ENCODE measurements at regions not wholly inside any gene's neighbourhood (a gene's known extent, or its start where the extent isn't known, plus 50 kb on each side); places are given as distances from the start of the nearest gene placed in this dataset.
A peak's percentile ranks its signal among the peaks of the same experiment; 100 is the strongest.

GRCh38 chr2:9703701-9704221, 73.0 kb upstream of the YWHAQ start:
- peak overlapping the region; percentile 37 for H3K27ac Mint-ChIP-seq (ENCODE audit: unreplicated experiment)
- no peaks in the 10 kb centered on the region for H3K27me3 Mint-ChIP-seq (ENCODE audit: unreplicated experiment)
- no peaks in the 10 kb centered on the region for H3K36me3 Mint-ChIP-seq (ENCODE audit: insufficient read depth, unreplicated experiment)
- no peaks in the 10 kb centered on the region for H3K4me1 Mint-ChIP-seq (ENCODE audit: low read depth, unreplicated experiment)
- BruUV-seq (replicated peaks): no TSS peak
- TF ChIP-seq, protein P1, sequence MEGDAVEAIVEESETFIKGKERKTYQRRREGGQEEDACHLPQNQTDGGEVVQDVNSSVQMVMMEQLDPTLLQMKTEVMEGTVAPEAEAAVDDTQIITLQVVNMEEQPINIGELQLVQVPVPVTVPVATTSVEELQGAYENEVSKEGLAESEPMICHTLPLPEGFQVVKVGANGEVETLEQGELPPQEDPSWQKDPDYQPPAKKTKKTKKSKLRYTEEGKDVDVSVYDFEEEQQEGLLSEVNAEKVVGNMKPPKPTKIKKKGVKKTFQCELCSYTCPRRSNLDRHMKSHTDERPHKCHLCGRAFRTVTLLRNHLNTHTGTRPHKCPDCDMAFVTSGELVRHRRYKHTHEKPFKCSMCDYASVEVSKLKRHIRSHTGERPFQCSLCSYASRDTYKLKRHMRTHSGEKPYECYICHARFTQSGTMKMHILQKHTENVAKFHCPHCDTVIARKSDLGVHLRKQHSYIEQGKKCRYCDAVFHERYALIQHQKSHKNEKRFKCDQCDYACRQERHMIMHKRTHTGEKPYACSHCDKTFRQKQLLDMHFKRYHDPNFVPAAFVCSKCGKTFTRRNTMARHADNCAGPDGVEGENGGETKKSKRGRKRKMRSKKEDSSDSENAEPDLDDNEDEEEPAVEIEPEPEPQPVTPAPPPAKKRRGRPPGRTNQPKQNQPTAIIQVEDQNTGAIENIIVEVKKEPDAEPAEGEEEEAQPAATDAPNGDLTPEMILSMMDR (IDR thresholded peaks at IDR 0.05; ENCODE audit: unreplicated experiment): no peak
- CTCF ChIA-PET: interaction anchor here (0.6 to 1.4 kb wide), 2 partner anchors 10 to 1592 kb away, joined by 4 to 5 read pairs; no protein-coding TSS in a partner anchor
- DNase-seq: peak; percentile 64
- peaks cover 5% of the 10 kb centered on the region for H3K9me3 Mint-ChIP-seq (ENCODE audit: low read depth, unreplicated experiment)
- intact Hi-C loops (cut with micrococcal nuclease; ENCODE audit: unreplicated experiment): no loop called here
- H3K4me3 Mint-ChIP-seq (ENCODE audit: low read depth, unreplicated experiment): no peak overlapping the region

- TF ChIP-seq, protein P1 (IDR thresholded peaks at IDR 0.05; ENCODE audit: unreplicated experiment): no peak
- Mint-ChIP-seq H3K27ac (ENCODE audit: unreplicated experiment) (no peak overlapping the region), H3K36me3 (ENCODE audit: insufficient read depth, unreplicated experiment) (no peaks in the 10 kb centered on the region), H3K9me3 (ENCODE audit: low read depth, unreplicated experiment) (peaks cover 5% of the 10 kb centered on the region), H3K4me1 (ENCODE audit: low read depth, unreplicated experiment) (no peaks in the 10 kb centered on the region), H3K4me3 (ENCODE audit: low read depth, unreplicated experiment) (no peak overlapping the region), H3K27me3 (ENCODE audit: unreplicated experiment) (no peaks in the 10 kb centered on the region)
- BruUV-seq (replicated peaks): no TSS peak
- no peak for DNase-seq
- intact Hi-C loops (cut with micrococcal nuclease; ENCODE audit: unreplicated experiment): no loop called here
- CTCF ChIA-PET: no interaction called here
Observed at GRCh38 chr2:9704600-9704999, 73.8 kb upstream of the YWHAQ start.

- TF ChIP-seq, protein P1 (IDR thresholded peaks at IDR 0.05; ENCODE audit: unreplicated experiment): no peak
- CTCF ChIA-PET: no interaction called here
- no peak overlapping the region for H3K27ac Mint-ChIP-seq (ENCODE audit: unreplicated experiment)
- H3K4me3 Mint-ChIP-seq (ENCODE audit: low read depth, unreplicated experiment): no peak overlapping the region
- no TSS peak for BruUV-seq (replicated peaks)
- peaks cover 5% of the 10 kb centered on the region for H3K9me3 Mint-ChIP-seq (ENCODE audit: low read depth, unreplicated experiment)
- H3K27me3 Mint-ChIP-seq (ENCODE audit: unreplicated experiment): no peaks in the 10 kb centered on the region
- no peaks in the 10 kb centered on the region for H3K36me3 Mint-ChIP-seq (ENCODE audit: insufficient read depth, unreplicated experiment)
- no peak for DNase-seq
- H3K4me1 Mint-ChIP-seq (ENCODE audit: low read depth, unreplicated experiment): no peaks in the 10 kb centered on the region
- intact Hi-C loops (cut with micrococcal nuclease; ENCODE audit: unreplicated experiment): no loop called here
Observed at GRCh38 chr2:9705196-9705595, 74.4 kb upstream of the YWHAQ start.

DNA sequence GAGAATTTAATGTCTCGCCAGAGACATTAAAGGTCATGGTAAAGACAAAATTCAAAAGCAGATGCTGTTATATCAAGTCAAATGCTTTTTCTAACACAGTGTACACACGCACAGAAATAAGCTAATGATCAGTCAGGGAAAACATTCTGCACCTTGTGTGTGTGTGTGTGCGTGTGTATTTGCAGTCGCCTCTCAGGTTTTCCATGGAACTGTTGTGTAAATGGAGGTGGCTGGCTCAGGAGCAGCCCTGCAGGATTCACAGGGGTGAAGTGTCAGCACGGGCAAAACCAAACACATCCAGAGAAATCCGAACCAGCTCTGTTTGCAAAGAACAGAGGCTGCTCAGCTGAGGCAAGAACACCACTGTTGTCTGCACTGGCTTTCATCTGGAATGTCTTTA, 76.2 kb upstream of the YWHAQ start:
- Mint-ChIP-seq H3K27me3 (ENCODE audit: unreplicated experiment) (peaks cover 8% of the 10 kb centered on the region), H3K4me3 (ENCODE audit: low read depth, unreplicated experiment) (no peak overlapping the region), H3K36me3 (ENCODE audit: insufficient read depth, unreplicated experiment) (no peaks in the 10 kb centered on the region), H3K9me3 (ENCODE audit: low read depth, unreplicated experiment) (peaks cover 5% of the 10 kb centered on the region), H3K27ac (ENCODE audit: unreplicated experiment) (no peak overlapping the region), H3K4me1 (ENCODE audit: low read depth, unreplicated experiment) (no peaks in the 10 kb centered on the region)
- BruUV-seq (replicated peaks): no TSS peak
- CTCF ChIA-PET: no interaction called here
- DNase-seq: no peak
- intact Hi-C loops (cut with micrococcal nuclease; ENCODE audit: unreplicated experiment): no loop called here
- TF ChIP-seq, protein P1 (IDR thresholded peaks at IDR 0.05; ENCODE audit: unreplicated experiment): no peak

Data from Calu3 (cell line).